Lung (tissue), 11 donors: ENCODE measurements at regions not wholly inside any gene's neighbourhood (a gene's known extent, or its start where the extent isn't known, plus 50 kb on each side); places are given as distances from the start of the nearest gene placed in this dataset.

Source experiments
- ATAC-seq: fragments of 200-7000 bp; cut with Tn5 transposase; one replicate; pipeline ENCODE4 v1.9.1; 2020; ENCODE audit warnings: moderate number of reproducible peaks; ENCODE audit not compliant: insufficient read depth, low FRiP score
- DNase-seq, 3 donors: peaks; one replicate each; pipeline ENCODE4 v3.0.0-alpha.2; 2013 to 2017
- H3K27ac ChIP-seq, 2 donors: one replicate each; pipeline ENCODE4 v1.5.1; 2013; ENCODE audit warnings: mild to moderate bottlenecking in 2 of 2, moderate library complexity in 2 of 2, control low read depth in 1 of 2, inconsistent platforms in 1 of 2, low read depth in 1 of 2, low read length in 1 of 2
- H3K27me3 ChIP-seq, 3 donors: one replicate each; pipeline ENCODE4 v1.5.1; 2013; ENCODE audit warnings: low read length in 2 of 3; ENCODE audit not compliant: control insufficient read depth in 3 of 3, insufficient read depth in 3 of 3
- H3K36me3 ChIP-seq, 4 donors: one replicate each; pipeline ENCODE4 v1.5.1; 2013; ENCODE audit warnings: low read length in 4 of 4, mild to moderate bottlenecking in 1 of 4, moderate library complexity in 1 of 4; ENCODE audit not compliant: control insufficient read depth in 4 of 4, insufficient read depth in 4 of 4
- H3K4me1 ChIP-seq, 5 donors: one replicate each; pipeline ENCODE4 v1.5.1; 2013; ENCODE audit warnings: low read length in 5 of 5, mild to moderate bottlenecking in 2 of 5, moderate library complexity in 1 of 5; ENCODE audit not compliant: control insufficient read depth in 5 of 5, insufficient read depth in 5 of 5
- H3K4me3 ChIP-seq: one replicate; pipeline ENCODE4 v1.5.1; 2013; ENCODE audit warnings: mild to moderate bottlenecking, control low read depth, moderate library complexity
- H3K9ac ChIP-seq, 2 donors: one replicate each; pipeline ENCODE4 v1.5.1; 2013; ENCODE audit warnings: low read length in 2 of 2, control low read depth in 1 of 2; ENCODE audit not compliant: insufficient read depth in 1 of 2
- H3K9me3 ChIP-seq, 4 donors: one replicate each; pipeline ENCODE4 v1.5.1; 2013; ENCODE audit warnings: low read length in 3 of 4, mild to moderate bottlenecking in 1 of 4, moderate library complexity in 1 of 4; ENCODE audit not compliant: control insufficient read depth in 4 of 4, insufficient read depth in 3 of 4
- CTCF ChIP-seq: IDR thresholded peaks from 2 replicates; pipeline ENCODE4 v1.5.1; 2012; ENCODE audit warnings: mild to moderate bottlenecking; ENCODE audit errors: control extremely low read depth, extremely low read depth
- WGBS, 2 donors: extraction: QIAGEN DNeasy Blood & Tissue Kit; methylation state at CpG; one replicate each; pipeline ENCODE4 v1.1.7; 2013; 5-methylcytosine and 5-hydroxymethylcytosine counted together
- donor health status: control.
- donor health status: control.
- donor health status: Bipolar disorder and iron deficiency.
- donor health status: healthy.
- donor health status: DM: yes; HTN: yes; CAD: no.

GRCh38 chr7:47093320-47094234 is 488.3 kb downstream of the TNS3 start:
- Histone ChIP-seq H3K9me3 (no peaks in the 10 kb centered on the region), H3K27me3 (no peaks in the 10 kb centered on the region), H3K4me3 (no peak overlapping the region), H3K27ac (no peak overlapping the region), H3K9ac (no peak overlapping the region), H3K4me1 (peaks cover 0 to 5% (median 0%) of the 10 kb centered on the region in 5 donors), H3K36me3 (no peaks in the 10 kb centered on the region)
- DNase-seq: peak in 1 of 3 donors; percentile 22
- WGBS, 2 donors: 78 to 91% methylated on average over 7 of the region's 7 CpGs
- no peak for TF ChIP-seq CTCF
- ATAC-seq: no peak

GRCh38 chr7:47092336-47092735 is 489.6 kb downstream of the TNS3 start:
- H3K9ac ChIP-seq: no peak overlapping the region
- no peaks in the 10 kb centered on the region for H3K9me3 ChIP-seq
- H3K27ac ChIP-seq: no peak overlapping the region
- no peak for DNase-seq
- no peaks in the 10 kb centered on the region for H3K27me3 ChIP-seq
- H3K4me3 ChIP-seq: no peak overlapping the region
- H3K4me1 ChIP-seq: peaks cover 0 to 5% (median 0%) of the 10 kb centered on the region in 5 donors
- no peak for TF ChIP-seq CTCF
- H3K36me3 ChIP-seq: no peaks in the 10 kb centered on the region
- ATAC-seq: no peak

GRCh38 chr7:47091141-47091540 is 490.8 kb downstream of the TNS3 start:
- no peak for ATAC-seq
- Histone ChIP-seq H3K27me3 (no peaks in the 10 kb centered on the region), H3K4me3 (no peak overlapping the region), H3K4me1 (peaks cover 0 to 5% (median 0%) of the 10 kb centered on the region in 5 donors), H3K9me3 (no peaks in the 10 kb centered on the region), H3K27ac (no peak overlapping the region), H3K9ac (no peak overlapping the region), H3K36me3 (no peaks in the 10 kb centered on the region)
- 70 to 83% methylated on average over 3 of the region's 3 CpGs for WGBS, 2 donors
- no peak for DNase-seq
- TF ChIP-seq CTCF: no peak
